Keratinocyte (primary cell): ENCODE measurements at regions not wholly inside any gene's neighbourhood (a gene's known extent, or its start where the extent isn't known, plus 50 kb on each side); places are given as distances from the start of the nearest gene placed in this dataset.

Experiments
- DNase-seq: peaks from one replicate; pipeline ENCODE4 v3.0.0-alpha.2; 2011; ENCODE audit warnings: low read depth, missing footprints, low spot score
- FAIRE-seq: peaks from 2 replicates; lab custom pipeline; 2011; peaks lifted over from hg19 to GRCh38; lab: Jason Lieb, UNC
- H2AFZ ChIP-seq: 2 replicates; pipeline ENCODE4 v1.6.0; 2012; ENCODE audit warnings: low read length, control low read depth, inconsistent platforms; ENCODE audit not compliant: control insufficient read depth
- H3K27ac ChIP-seq: 2 replicates; pipeline ENCODE4 v1.5.1; 2011; ENCODE audit warnings: low read length; ENCODE audit not compliant: control insufficient read depth, insufficient read depth
- H3K27me3 ChIP-seq: 3 replicates; pipeline ENCODE4 v1.6.0; 2011; ENCODE audit warnings: low read length; ENCODE audit not compliant: control insufficient read depth, insufficient read depth; ENCODE audit errors: extremely low read depth
- H3K36me3 ChIP-seq, 2 experiments: 2 replicates in 1 of 2; 3 replicates in 1 of 2; pipeline ENCODE4 v1.5.1; 2011; ENCODE audit warnings: low read length in 2 of 2, mild to moderate bottlenecking in 1 of 2; ENCODE audit not compliant: control insufficient read depth in 2 of 2, insufficient read depth in 2 of 2; ENCODE audit errors: extremely low read depth in 1 of 2
- H3K4me1 ChIP-seq: 3 replicates; pipeline ENCODE4 v1.5.1; 2011; ENCODE audit warnings: low read length; ENCODE audit not compliant: control insufficient read depth, insufficient read depth; ENCODE audit errors: extremely low read depth
- H3K4me2 ChIP-seq: 3 replicates; pipeline ENCODE4 v1.6.0; 2011; ENCODE audit warnings: low read depth, low read length; ENCODE audit not compliant: control insufficient read depth, insufficient read depth; ENCODE audit errors: extremely low read depth
- H3K4me3 ChIP-seq, 3 experiments: fragments of 200-600 bp in 1 of 3; sonication (generic) in 1 of 3; 2 replicates in 2 of 3; 3 replicates in 1 of 3; pipeline ENCODE4 v1.5.1; 2011 to 2016; ENCODE audit warnings: low read length in 3 of 3, mild to moderate bottlenecking in 3 of 3, control low read depth in 2 of 3, inconsistent platforms in 1 of 3, low read depth in 1 of 3, mixed read lengths in 1 of 3, mixed run types in 1 of 3, moderate library complexity in 1 of 3; ENCODE audit not compliant: control insufficient read depth in 2 of 3, insufficient read depth in 2 of 3; ENCODE audit errors: extremely low read depth in 1 of 3
- H3K79me2 ChIP-seq: 2 replicates; pipeline ENCODE4 v1.6.0; 2012; ENCODE audit warnings: low read length; ENCODE audit not compliant: control insufficient read depth, insufficient read depth
- H3K9ac ChIP-seq: 3 replicates; pipeline ENCODE4 v1.6.0; 2011; ENCODE audit warnings: low read length; ENCODE audit not compliant: control insufficient read depth, insufficient read depth; ENCODE audit errors: extremely low read depth
- H3K9me1 ChIP-seq: 3 replicates; pipeline ENCODE4 v1.6.0; 2011; ENCODE audit warnings: low read length; ENCODE audit not compliant: control insufficient read depth, insufficient read depth; ENCODE audit errors: extremely low read depth
- H3K9me3 ChIP-seq: 2 replicates; pipeline ENCODE4 v1.5.1; 2012; ENCODE audit warnings: low read depth, low read length; ENCODE audit not compliant: control insufficient read depth
- H4K20me1 ChIP-seq: 3 replicates; pipeline ENCODE4 v1.6.0; 2011; ENCODE audit warnings: low read length; ENCODE audit not compliant: control insufficient read depth, insufficient read depth; ENCODE audit errors: extremely low read depth
- EZH2 ChIP-seq: IDR thresholded peaks from one replicate; pipeline ENCODE4 v1.6.1; 2012; ENCODE audit warnings: inconsistent platforms, mild to moderate bottlenecking, low read length, moderate library complexity
- dilution Hi-C: fragments of 300-500 bp; cut with MboI; formaldehyde crosslinking; loops from one replicate; pipeline ENCODE4 v1.7.0; 2020; ENCODE audit warnings: low sequenced_read_pairs; ENCODE audit not compliant: extremely low pct_ligation_motif_present
- TF ChIP-seq, protein P1 (sequence below), 3 experiments: IDR thresholded peaks in 1 of 3; conservative IDR thresholded peaks in 1 of 3; optimal IDR thresholded peaks in 1 of 3; 2 replicates in 2 of 3; 3 replicates in 1 of 3; pipeline versions ENCODE3 to v1.5.1; 2011; ENCODE audit warnings: low read length in 3 of 3, mild to moderate bottlenecking in 3 of 3, moderate library complexity in 2 of 3, control low read depth in 1 of 3, inconsistent platforms in 1 of 3; ENCODE audit not compliant: insufficient read depth in 2 of 3; ENCODE audit errors: extremely low read depth in 1 of 3

DNA sequence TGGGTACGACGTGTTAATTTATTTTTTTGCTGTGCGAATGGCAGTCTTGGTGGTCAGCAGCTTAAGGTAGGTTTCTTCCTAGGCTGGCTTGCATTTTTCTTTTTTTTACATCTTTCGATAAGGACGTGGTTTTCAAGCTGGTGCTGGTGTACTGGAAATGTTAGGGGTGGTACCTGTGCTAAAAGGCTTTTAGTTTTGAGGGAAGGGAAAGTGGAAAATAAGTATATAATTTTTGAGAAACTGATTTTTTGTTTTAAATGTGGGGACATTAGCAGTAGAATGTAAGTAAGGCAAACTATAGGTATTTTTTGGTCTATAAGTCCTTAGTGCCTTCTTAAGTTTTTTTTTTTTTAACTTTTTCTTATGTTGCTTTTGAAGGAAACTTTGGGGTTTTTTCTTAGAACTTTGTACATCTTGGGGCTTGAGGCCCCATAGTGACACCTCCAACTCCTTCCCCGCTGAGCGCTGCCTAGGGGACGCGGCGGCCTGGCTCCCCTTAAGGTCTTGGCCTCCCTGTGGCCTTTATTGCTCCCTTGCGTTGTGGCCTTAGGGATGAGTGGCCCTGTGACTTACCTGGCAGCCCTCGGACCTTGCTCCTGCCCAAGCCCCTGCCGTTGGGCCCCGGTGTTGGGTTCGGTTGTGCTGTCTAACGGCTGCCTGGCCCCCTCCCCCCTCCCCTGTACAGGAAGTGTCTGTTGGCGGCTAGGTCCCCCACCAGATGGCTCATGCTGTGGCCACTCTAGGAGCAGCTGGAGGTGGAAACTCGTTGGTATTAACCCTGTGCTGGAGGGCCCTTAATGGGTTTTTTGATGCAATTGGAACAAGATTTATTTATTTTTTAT lies 88.0 kb upstream of the RPRML start:
- Histone ChIP-seq H4K20me1 (no peaks in the 10 kb centered on the region), H3K9me1 (no peaks in the 10 kb centered on the region), H3K79me2 (peaks cover 3% of the 10 kb centered on the region), H3K4me3 (peak overlapping the region; percentile 61 to 91 (median 74)), H3K4me1 (peaks cover 24% of the 10 kb centered on the region), H3K9ac (peak overlapping the region; percentile 98), H3K27me3 (no peaks in the 10 kb centered on the region), H3K27ac (peak overlapping the region; percentile 93), H3K9me3 (no peaks in the 10 kb centered on the region), H3K36me3 (peaks cover 0 to 3% of the 10 kb centered on the region in 2 experiments), H2AFZ (peak overlapping the region; percentile 89), H3K4me2 (peak overlapping the region; percentile 99)
- FAIRE-seq (no peak), DNase-seq (peak; percentile 55)
- no peak for TF ChIP-seq EZH2
- TF ChIP-seq, protein P1, sequence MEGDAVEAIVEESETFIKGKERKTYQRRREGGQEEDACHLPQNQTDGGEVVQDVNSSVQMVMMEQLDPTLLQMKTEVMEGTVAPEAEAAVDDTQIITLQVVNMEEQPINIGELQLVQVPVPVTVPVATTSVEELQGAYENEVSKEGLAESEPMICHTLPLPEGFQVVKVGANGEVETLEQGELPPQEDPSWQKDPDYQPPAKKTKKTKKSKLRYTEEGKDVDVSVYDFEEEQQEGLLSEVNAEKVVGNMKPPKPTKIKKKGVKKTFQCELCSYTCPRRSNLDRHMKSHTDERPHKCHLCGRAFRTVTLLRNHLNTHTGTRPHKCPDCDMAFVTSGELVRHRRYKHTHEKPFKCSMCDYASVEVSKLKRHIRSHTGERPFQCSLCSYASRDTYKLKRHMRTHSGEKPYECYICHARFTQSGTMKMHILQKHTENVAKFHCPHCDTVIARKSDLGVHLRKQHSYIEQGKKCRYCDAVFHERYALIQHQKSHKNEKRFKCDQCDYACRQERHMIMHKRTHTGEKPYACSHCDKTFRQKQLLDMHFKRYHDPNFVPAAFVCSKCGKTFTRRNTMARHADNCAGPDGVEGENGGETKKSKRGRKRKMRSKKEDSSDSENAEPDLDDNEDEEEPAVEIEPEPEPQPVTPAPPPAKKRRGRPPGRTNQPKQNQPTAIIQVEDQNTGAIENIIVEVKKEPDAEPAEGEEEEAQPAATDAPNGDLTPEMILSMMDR (optimal IDR thresholded peaks at IDR 0.05 in 1 of 3, IDR thresholded peaks at IDR 0.05 in 1 of 3, conservative IDR thresholded peaks at IDR 0.05 in 1 of 3; ENCODE audit: extremely low read depth in 1 of 3, insufficient read depth in 2 of 3, low read length in 3 of 3): peak in 2 of 3 experiments; percentile 20 to 21
- dilution Hi-C loops: no loop called here

DNA sequence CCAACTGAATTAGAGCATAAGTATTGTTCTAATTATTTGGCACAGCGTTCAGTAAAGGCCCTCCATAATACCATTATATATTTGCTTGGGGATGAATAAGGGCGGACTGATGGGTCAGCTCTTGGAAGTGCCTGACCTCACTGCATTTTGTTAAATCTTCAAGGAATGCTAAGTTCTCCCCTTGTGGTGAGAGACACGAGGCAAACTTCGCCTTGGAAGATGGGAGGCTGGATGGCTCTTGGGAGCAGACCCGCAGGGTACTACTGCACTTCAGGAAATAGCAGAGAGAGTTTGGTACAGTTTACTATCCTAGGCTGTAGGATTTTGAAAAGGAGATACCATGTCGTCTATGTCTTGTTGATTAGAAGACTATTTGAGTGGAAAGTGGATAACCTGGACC lies 87.0 kb upstream of the RPRML start:
- no peaks in the 10 kb centered on the region for H4K20me1 ChIP-seq
- peak overlapping the region in 2 of 3 experiments; percentile 74 to 91 for H3K4me3 ChIP-seq
- FAIRE-seq: no peak
- no peak overlapping the region for H3K9ac ChIP-seq
- H3K4me2 ChIP-seq: peak overlapping the region; percentile 99
- H3K27ac ChIP-seq: no peak overlapping the region
- no peaks in the 10 kb centered on the region for H3K27me3 ChIP-seq
- TF ChIP-seq EZH2: no peak
- TF ChIP-seq, protein P1 (optimal IDR thresholded peaks at IDR 0.05 in 1 of 3, IDR thresholded peaks at IDR 0.05 in 1 of 3, conservative IDR thresholded peaks at IDR 0.05 in 1 of 3; ENCODE audit: extremely low read depth in 1 of 3, insufficient read depth in 2 of 3, low read length in 3 of 3): no peak
- DNase-seq: no peak
- H3K9me1 ChIP-seq: no peaks in the 10 kb centered on the region
- no peak overlapping the region for H2AFZ ChIP-seq
- peaks cover 3% of the 10 kb centered on the region for H3K79me2 ChIP-seq
- peaks cover 21% of the 10 kb centered on the region for H3K4me1 ChIP-seq
- peaks cover 0 to 3% of the 10 kb centered on the region in 2 experiments for H3K36me3 ChIP-seq
- no peaks in the 10 kb centered on the region for H3K9me3 ChIP-seq
- dilution Hi-C loops: no loop called here
